ENCODE measurements at regions not wholly inside any gene's neighbourhood (a gene's known extent, or its start where the extent isn't known, plus 50 kb on each side); places are given as distances from the start of the nearest gene placed in this dataset.

GRCh38 chr9:134226221-134226930 is 62.0 kb upstream of the RNU6ATAC start:
- no peaks in the 10 kb centered on the region for H4K20me1 ChIP-seq (replicated peaks; ENCODE audit: control insufficient read depth, extremely low read depth, insufficient read depth, low read length)
- no peak for TF ChIP-seq GATA2 (IDR thresholded peaks at IDR 0.05; ENCODE audit: insufficient read depth, insufficient read length, low read depth, low read length)
- TF ChIP-seq CTCF (IDR thresholded peaks at IDR 0.05; ENCODE audit: extremely low read depth in 1 of 2, insufficient read depth in 1 of 2, low read depth in 1 of 2, low read length in 2 of 2) = no peak
- no peak for TF ChIP-seq FOS (IDR thresholded peaks at IDR 0.05; ENCODE audit: borderline replicate concordance, insufficient read depth, low read length)
- TF ChIP-seq POLR2AphosphoS5 (IDR thresholded peaks at IDR 0.05; ENCODE audit: insufficient read depth, low read depth, low read length) = no peak
- TF ChIP-seq JUN (IDR thresholded peaks at IDR 0.05; ENCODE audit: borderline replicate concordance, insufficient read depth, insufficient read length, low read depth) = no peak
- TF ChIP-seq EZH2 (IDR thresholded peaks at IDR 0.05; ENCODE audit: borderline replicate concordance, low read depth, low read length, severe bottlenecking) = no peak
- TF ChIP-seq MAX (IDR thresholded peaks at IDR 0.05; ENCODE audit: insufficient read depth, insufficient read length) = no peak
- TF ChIP-seq POLR2A (IDR thresholded peaks at IDR 0.05; ENCODE audit: low read depth, low read length) = no peak
- no peak for TF ChIP-seq MYC (IDR thresholded peaks at IDR 0.05; ENCODE audit: low read depth, low read length)
- no peak overlapping the region for H3K9ac ChIP-seq (replicated peaks; ENCODE audit: extremely low read depth, insufficient read depth, low read length)
- no peak overlapping the region for H3K4me2 ChIP-seq (ENCODE audit: insufficient read depth, low read length)
- H2AFZ ChIP-seq (ENCODE audit: low read depth, low read length) = no peak overlapping the region
- no peak overlapping the region for H3K27ac ChIP-seq (ENCODE audit: insufficient read depth, low read depth, low read length)
- no peaks in the 10 kb centered on the region for H3K4me1 ChIP-seq (ENCODE audit: control insufficient read depth, extremely low read depth, insufficient read depth, low read length)
- intact Hi-C loops (cut with micrococcal nuclease) = no loop called here
- H3K79me2 ChIP-seq (ENCODE audit: control insufficient read depth, insufficient read depth, low read length) = no peaks in the 10 kb centered on the region
- peaks cover 0 to 3% of the 10 kb centered on the region in 2 experiments for H3K27me3 ChIP-seq (ENCODE audit: control insufficient read depth in 2 of 2, insufficient read depth in 2 of 2, low read length in 2 of 2)
- no peaks in the 10 kb centered on the region for H3K9me3 ChIP-seq (replicated peaks; ENCODE audit: control insufficient read depth, insufficient read depth, low read length)
- FAIRE-seq (no peak), DNase-seq (ENCODE audit: low read depth, low spot score) (no peak)
- ChIA-PET CTCF (interaction anchor here (1.1 to 1.4 kb wide), 3 partner anchors 10 to 223 kb away, joined by 3 read pairs; no protein-coding TSS in a partner anchor), POLR2A (no interaction called here)
- H3K36me3 ChIP-seq (ENCODE audit: control insufficient read depth in 2 of 2, extremely low read depth in 1 of 2, insufficient read depth in 2 of 2, low read length in 2 of 2) = no peaks in the 10 kb centered on the region
- no peaks in the 10 kb centered on the region for H3K9me1 ChIP-seq (replicated peaks; ENCODE audit: control insufficient read depth, extremely low read depth, insufficient read depth, low read length)
- no peak overlapping the region for H3K4me3 ChIP-seq (replicated peaks in 1 of 3; ENCODE audit: insufficient read depth in 1 of 3, low read depth in 1 of 3, low read length in 3 of 3)
- no TSS peak for BruUV-seq (replicated peaks)
- dilution Hi-C loops (cut with MboI; ENCODE audit: extremely low pct_ligation_motif_present, low sequenced_read_pairs) = no loop called here

All from endothelial cell of umbilical vein (primary cell).